ENCODE measurements at regions not wholly inside any gene's neighbourhood (a gene's known extent, or its start where the extent isn't known, plus 50 kb on each side); places are given as distances from the start of the nearest gene placed in this dataset.

GRCh38 chr11:112899235-112900006 is 61.8 kb upstream of the NCAM1 start:
- no peak for TF ChIP-seq CTCF (IDR thresholded peaks at IDR 0.05; ENCODE audit: low read depth, low read length)
- in situ Hi-C loops (cut with HindIII; ENCODE audit: low sequenced_read_pairs): no loop called here
- H3K4me3 ChIP-seq (ENCODE audit: low read depth, low read length): no peak overlapping the region
- DNase-seq (ENCODE audit: low read depth, low spot score): no peak

- no peak for DNase-seq (ENCODE audit: low read depth, low spot score)
- in situ Hi-C loops (cut with HindIII; ENCODE audit: low sequenced_read_pairs): no loop called here
- TF ChIP-seq CTCF (IDR thresholded peaks at IDR 0.05; ENCODE audit: low read depth, low read length): no peak
- H3K4me3 ChIP-seq (ENCODE audit: low read depth, low read length): no peak overlapping the region
Measured at GRCh38 chr11:112901924-112902323, 59.3 kb upstream of the NCAM1 start.

GRCh38 chr11:112902361-112903011 is 58.7 kb upstream of the NCAM1 start:
- DNase-seq (ENCODE audit: low read depth, low spot score): no peak
- no peak overlapping the region for H3K4me3 ChIP-seq (ENCODE audit: low read depth, low read length)
- in situ Hi-C loops (cut with HindIII; ENCODE audit: low sequenced_read_pairs): no loop called here
- TF ChIP-seq CTCF (IDR thresholded peaks at IDR 0.05; ENCODE audit: low read depth, low read length): no peak

- TF ChIP-seq CTCF (IDR thresholded peaks at IDR 0.05; ENCODE audit: low read depth, low read length): no peak
- in situ Hi-C loops (cut with HindIII; ENCODE audit: low sequenced_read_pairs): no loop called here
Measured at GRCh38 chr11:112903340-112903739, 57.9 kb upstream of the NCAM1 start.

GRCh38 chr11:112911124-112911523 is 50.1 kb upstream of the NCAM1 start:
- no peak overlapping the region for H3K4me3 ChIP-seq (ENCODE audit: low read depth, low read length)
- no peak for DNase-seq (ENCODE audit: low read depth, low spot score)
- TF ChIP-seq CTCF (IDR thresholded peaks at IDR 0.05; ENCODE audit: low read depth, low read length): no peak
- in situ Hi-C loops (cut with HindIII; ENCODE audit: low sequenced_read_pairs): no loop called here

More at GRCh38 chr11:112903340-112903739, 57.9 kb upstream of the NCAM1 start:
- no peak overlapping the region for H3K4me3 ChIP-seq (ENCODE audit: low read depth, low read length)
- no peak for DNase-seq (ENCODE audit: low read depth, low spot score)
